Urothelium cell line (cell line): ENCODE measurements at regions not wholly inside any gene's neighbourhood (a gene's known extent, or its start where the extent isn't known, plus 50 kb on each side); places are given as distances from the start of the nearest gene placed in this dataset.

Source experiments
- DNase-seq: peaks from one replicate; pipeline ENCODE4 v3.0.0; 2011; ENCODE audit warnings: low spot score, mixed read lengths
- FAIRE-seq: peaks from 2 replicates; lab custom pipeline; 2011; peaks lifted over from hg19 to GRCh38; lab: Jason Lieb, UNC

DNA sequence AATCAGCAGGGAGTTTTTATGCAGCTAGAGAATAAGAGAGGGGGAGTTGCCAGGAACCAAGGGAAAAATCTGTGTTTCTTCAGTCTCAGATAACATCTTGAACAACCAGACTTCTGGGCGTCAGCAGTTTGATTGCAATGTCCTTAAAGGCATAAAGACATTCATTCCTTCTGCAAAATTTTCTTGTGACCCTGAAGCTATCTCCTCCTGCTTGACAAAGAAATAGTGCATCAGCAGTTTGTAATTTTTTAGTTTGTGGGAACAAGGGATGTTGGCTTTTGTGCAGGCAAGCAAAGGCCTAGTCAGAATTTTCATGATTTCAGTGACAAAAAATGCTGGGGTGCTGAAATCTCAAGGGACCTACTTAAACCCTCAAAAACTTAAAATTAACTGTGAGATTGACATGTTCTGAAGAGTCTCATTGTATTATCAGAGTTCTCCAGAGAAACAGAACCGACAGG, 125.8 kb upstream of the UNC5C start:
- FAIRE-seq, result no peak
- DNase-seq, result no peak

DNA sequence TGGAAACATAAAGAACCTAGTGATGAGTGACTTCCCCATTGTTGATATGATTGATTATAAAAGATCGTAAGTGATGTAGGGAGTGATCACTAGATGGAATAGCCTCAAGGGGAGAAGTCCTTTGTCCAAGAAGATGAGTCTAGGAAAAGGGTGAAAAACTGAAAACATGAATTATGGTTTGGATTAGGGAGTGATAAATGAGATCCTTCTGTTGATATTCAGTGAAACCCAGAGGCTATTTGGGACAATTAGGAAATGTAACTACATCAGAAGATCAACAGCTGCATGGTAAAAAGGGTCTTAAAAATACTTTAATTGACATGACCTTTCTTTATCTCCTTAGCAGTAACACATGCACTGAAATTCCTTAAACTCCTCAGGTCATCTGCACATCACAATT, 124.0 kb upstream of the UNC5C start:
- FAIRE-seq, result no peak

DNA sequence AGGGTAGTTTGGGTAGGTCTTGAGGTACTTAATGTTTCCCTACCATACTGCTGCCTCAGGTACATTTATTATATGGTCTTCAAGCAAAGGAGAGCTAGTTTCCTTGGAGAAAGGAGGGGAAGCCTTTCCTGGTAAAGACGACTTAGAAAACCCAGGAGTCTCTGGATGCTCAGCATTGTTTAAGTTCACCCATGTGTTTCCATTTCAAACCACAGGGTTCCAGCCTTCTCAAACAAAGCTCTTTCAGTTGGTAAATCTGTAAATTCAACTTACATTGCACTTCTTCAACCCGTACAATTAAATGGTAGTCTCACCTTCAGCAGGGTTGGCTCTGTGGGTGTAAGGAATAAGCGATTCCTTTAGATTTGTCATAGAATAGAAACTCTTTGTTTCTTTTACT, 111.9 kb upstream of the UNC5C start:
- DNase-seq, result no peak
- FAIRE-seq, result no peak

More for the DNA sequence above, 124.0 kb upstream of the UNC5C start:
- DNase-seq, result no peak

DNA sequence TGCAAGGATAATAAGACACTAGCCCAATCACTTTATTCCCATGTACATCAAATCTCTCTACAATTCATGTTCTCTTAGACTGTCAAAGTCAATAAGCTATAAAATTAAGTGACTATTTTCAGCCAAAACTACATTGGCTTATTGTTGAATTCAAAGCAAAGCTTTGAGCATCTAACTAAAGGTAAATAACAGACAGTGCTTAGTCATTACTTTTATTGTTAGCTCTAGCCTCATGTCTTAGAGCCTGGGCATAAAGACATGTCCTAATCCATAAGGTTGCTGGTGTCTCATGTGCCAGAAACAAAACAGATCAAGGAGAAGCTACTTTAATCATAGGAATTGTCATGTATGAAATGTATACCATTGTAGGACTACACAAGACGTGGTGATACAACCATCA, 103.1 kb upstream of the UNC5C start:
- FAIRE-seq, result no peak

DNA sequence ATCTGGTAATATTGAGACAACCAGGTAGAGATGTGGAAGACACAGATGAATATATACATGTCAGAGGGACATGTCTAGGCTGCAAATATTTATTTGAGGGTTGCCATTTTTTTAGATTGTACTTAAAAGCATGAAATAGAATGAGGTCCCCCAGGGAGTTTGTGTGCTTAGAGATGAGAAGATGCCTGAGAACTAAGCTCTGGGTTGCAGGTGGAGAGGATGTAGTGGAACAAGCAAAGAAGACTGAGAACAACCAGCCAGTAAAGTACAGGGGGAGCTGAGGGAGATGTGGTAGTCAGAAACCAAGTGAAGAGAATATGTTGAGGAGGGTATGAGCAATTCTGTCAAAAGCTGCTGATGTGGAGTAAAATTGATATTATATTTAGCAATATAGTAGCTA, 95.6 kb upstream of the UNC5C start:
- DNase-seq (no peak), FAIRE-seq (no peak)

More for the DNA sequence above, 103.1 kb upstream of the UNC5C start:
- no peak for DNase-seq

DNA sequence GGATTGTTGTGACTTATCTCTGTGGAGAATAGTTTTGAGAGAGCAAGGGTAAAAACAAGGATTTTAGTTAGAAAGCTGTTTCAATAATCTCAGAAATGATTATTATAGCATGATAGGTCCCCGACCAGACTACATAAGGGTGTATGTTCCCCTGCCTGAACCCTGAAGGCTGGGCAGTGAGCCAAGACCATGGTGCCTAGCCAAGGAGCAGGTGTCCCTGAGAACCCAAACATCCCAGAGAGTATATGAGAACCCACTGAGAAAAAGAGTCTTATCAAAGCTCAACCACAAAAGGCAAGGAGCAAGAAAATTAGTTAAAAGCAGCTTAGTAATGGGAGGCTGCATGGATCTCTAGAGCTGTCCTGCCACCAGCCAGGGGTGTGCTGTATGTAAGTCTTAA, 94.9 kb upstream of the UNC5C start:
- no peak for FAIRE-seq
- DNase-seq, result no peak

DNA sequence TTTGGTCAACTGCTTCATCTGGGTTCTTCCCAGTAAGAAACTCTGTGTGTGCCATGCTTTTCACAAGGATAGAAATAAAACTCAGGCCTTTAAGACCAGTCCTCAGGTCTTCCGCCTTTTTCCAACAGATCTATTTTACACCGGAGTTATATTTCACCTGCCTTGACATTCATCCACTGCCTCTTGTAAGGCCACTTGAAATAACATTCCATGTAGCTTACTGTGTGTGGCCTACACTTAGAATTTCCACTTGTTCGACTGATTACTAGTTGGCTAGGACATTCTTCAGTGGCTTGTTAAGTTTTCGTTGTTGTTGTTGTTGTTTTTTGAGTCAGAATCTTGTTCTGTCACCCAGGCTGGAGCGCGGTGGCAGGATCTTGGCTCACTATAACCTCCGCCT, 92.8 kb upstream of the UNC5C start:
- DNase-seq (no peak), FAIRE-seq (no peak)

DNA sequence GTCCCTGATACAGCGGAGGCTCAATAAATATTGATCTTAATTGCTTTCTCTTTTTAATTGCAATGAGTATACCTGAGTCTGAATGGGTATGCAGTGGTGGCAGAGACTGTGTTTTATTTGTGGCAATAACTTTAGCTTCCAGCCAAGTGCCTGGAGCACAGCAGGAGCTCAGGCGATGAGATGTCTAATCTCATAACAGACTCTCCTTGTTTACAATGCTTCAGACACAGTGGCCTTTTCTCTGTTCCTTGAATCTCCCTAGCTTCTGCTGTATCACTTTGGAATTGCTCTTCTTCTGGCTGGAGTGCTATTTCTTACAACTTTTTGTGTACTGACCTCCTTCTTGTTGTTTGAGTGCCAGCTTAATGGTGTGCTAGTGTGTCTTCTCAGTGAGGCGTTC, 91.5 kb upstream of the UNC5C start:
- DNase-seq (no peak), FAIRE-seq (no peak)

DNA sequence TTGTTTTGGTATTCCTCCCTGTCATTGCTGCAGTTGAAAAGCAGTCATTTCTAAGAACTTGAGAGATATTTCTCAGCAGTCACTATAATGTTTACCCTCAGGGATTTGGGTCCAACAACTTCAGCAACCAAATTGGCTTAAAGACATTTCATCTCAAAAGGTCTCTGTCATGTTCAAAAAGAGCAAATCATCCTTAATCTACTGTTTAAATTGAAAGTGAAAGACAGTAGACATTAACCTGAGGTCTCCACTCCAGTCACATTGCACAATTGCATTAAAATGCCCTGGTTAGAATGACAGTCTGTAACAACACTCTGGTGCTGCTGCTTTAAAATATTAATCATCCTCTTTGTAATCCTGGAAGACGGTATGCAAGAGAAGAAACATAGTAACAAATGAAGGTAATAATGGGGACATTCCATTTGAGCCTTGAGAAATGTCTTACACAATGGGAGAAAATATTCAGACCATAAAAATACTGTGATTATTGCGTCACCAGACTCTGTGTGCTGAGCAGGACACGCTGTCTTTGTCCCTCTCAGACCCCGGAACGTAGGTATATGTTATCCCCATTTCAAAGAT, 90.2 kb upstream of the UNC5C start:
- DNase-seq (no peak), FAIRE-seq (no peak)

DNA sequence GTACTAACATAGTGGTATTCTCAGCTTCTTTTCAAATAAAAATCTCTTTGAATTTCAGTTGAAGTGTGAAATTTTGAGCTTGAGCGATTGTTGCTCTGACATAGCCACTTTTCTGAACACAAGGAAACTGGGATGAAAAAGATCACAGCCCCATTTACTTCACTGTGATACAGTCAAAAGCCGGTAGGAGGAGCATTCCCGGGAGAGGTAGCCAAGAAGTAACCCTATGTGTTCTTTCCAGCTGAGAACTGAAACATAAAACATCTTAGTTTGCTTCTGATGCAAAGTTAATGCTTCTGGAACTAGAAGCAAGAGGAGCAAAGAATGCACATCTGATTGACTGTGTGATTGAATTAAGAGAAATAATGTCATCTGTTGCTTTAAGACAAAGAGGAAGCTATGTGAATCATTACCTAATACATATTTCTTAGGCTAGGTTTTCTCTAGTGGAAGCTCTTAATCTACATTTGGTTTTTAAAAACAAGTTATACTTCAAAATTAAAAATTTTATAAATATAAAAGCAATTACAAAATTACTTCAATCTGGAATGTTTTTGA, 88.3 kb upstream of the UNC5C start:
- FAIRE-seq, result no peak

DNA sequence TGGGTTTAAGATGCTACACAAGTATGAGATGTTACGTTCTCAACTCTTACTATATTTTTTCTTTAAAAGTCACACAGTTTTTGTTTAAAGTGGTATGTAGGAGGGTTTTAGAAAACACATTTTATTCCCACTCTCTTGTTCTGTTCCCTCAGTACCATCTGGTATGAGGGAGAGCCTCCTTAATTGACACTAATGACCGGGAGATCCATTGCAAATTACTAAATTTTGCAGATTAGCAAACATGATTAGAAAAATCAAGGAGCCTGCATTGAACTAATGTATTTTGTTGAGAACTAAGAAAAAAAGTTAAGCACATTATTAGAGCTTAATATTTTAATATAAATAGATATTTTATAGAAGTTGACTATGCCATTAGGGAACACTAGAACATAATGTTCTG, 87.3 kb upstream of the UNC5C start:
- no peak for DNase-seq
- FAIRE-seq, result no peak

More for the DNA sequence above, 88.3 kb upstream of the UNC5C start:
- DNase-seq, result no peak

DNA sequence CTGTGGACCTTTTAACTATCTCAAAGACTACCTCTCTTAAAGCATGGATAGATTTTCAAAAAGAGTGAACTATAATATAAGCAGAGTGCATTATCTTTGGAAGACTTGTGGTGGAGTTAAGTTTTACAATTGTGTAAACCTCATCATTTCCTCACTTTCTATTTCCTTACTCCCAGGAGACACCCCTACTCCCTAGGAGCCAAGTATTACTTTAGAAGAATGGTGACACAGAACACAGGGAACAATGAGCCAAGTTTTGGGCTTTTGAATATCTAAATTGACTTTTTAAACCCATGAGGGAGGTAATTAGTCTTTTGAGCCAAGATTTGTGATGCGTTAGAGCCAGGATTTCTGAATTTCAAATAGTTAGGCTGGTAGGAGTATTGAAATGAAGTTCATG, 78.9 kb upstream of the UNC5C start:
- DNase-seq (no peak), FAIRE-seq (no peak)

DNA sequence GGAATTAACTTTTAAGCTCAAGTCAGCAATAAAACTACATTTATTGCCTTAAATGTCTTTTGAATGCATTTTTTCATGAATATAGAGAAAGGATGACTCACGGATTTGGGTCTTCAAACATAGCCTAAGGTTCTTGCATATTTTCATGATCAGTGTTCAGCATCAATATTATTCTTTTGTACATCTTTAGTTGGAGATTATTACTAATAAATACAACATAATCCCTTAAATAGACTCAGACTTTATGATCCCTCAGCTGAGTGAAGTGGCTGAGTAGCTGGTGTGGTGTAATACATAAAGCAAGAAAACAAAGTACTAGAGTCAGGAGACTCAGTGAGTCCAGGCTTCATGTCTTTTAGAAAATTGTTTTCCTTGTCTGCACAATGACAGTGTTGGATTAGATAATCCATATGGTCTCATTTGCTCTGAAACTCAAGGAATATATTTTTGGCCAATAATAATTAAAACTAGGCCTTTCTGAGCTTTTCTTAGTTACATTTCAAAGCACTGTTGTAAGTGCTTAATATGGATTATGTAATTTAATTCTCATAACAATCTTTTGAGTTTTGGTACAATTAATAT, 78.3 kb upstream of the UNC5C start:
- FAIRE-seq (no peak), DNase-seq (no peak)

DNA sequence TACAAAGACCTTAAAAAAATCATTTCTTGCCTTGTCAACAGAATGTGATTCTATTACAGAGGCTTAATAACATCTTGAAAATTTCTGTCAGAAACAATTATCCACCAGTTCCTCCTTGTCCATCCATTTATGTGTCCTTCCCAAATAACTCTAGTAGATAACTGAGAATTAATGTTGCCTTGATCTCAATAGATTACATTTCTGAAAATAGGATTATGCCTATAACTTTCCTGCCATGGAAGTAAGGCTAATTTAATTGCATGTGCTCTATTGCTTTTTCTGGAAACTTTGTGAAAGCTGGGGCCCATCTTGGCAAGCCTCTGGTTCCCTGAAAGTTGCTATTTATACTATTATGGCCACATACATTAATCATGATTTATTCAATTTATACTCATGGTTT, 76.2 kb upstream of the UNC5C start:
- FAIRE-seq (no peak), DNase-seq (no peak)

DNA sequence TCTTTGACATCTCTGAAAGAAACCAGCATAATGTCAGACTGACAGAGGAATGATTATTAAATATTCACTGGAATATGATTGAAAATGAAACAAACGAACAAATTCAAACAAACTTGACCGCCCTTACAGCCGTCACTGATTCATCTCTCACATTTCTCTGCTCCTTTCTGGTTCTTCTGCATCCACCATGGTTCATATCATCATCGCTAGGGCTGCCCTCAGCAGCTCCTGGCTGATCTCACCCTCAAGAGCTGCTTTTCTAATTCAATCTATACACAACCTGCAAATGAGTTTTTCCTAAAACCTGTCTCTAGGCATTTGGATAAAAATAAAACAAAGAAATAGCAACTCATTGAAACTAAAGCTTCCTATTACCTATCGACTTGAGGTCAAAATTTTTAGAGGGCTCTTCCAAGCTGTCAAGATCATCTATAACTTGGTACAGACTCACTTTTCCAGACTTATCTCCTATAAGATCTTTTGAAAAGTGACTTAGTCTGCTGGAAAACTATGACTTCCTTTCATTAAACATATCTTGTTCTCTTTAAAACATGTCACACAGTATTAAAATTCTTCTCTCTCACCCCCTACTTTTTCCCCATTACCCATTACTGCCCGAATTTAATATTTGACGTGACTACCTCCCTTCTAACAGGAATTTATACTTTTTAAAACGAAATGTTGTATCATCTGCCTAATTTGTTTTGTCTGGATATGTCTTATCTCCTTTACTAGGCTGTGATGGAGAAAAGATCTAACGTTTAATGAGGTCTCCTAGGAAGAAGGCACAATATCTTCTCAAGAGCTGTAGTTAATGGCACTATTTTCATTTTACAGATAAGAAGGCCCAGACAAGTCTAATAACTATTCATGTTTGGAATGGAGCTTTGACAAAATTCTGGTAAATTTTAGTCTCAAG, 71.0 kb upstream of the UNC5C start:
- no peak for FAIRE-seq

DNA sequence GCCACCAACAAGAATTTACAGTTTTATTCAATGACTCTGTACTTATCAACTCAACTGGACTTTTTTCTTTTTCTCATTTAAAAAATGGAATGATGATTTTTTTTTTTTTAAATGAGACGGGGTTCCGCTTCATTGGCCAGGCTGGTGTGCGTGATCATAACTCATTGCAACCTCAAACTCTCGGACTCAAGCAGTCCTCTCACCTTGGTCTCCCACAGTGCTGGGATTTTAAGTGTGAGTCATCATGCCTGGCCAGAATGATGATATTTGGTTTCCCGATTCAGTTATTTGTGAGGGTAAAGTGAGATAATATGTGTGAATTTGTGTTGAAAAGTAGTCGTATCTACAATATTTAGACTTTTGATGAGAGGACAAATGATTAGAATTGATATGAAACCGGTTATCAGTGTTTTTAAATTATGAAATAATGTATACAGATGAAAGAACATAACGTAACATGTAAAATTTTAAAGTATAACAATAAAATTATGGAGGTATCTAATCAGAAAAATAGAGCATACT, 66.0 kb upstream of the UNC5C start:
- FAIRE-seq, result no peak
- DNase-seq, result no peak

More for the DNA sequence above, 71.0 kb upstream of the UNC5C start:
- DNase-seq, result no peak

DNA sequence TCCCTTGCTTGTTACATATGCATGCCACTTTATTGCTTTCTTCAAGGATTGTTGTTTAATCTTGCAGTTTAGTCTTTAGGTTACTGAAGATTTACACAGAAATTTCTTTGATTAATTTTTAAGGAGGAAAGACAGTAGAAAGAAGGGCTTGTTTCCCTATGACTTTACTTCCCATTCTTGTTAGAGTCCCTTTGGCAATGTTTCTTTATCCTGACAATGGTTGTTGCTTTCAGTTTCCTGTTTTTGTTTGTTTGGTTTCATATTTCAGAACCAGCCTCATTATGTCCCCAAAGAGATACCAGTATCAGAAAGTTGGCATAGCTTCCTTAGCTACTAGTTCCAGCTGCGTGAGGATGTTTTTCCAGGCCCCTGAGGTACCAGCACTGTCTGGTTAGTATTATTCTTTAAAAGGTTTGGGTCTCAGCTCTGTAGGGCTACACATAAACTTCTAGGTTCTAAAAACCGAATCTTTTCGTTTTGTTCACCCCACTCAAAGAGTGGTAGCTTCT, 61.3 kb upstream of the UNC5C start:
- FAIRE-seq, result no peak
- DNase-seq, result no peak

DNA sequence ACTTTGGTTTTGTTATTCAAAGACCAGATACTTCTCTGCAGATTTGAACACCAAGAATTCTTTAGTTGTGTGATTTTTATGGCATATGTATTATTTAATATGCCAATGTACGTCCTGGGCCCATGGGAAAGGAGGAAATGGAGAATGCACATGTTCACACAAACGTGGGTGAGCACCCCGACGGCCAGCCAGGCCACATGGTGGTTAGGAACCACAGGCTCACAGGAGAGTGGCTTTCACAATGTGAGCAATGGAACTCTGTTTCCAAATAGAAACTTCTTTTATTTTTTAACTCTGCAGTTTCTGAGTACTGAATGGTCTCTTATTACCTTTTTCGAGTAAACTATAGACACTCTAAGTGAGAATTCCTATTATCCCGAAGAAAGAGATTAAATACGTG, 58.0 kb upstream of the UNC5C start:
- no peak for DNase-seq
- FAIRE-seq, result no peak

DNA sequence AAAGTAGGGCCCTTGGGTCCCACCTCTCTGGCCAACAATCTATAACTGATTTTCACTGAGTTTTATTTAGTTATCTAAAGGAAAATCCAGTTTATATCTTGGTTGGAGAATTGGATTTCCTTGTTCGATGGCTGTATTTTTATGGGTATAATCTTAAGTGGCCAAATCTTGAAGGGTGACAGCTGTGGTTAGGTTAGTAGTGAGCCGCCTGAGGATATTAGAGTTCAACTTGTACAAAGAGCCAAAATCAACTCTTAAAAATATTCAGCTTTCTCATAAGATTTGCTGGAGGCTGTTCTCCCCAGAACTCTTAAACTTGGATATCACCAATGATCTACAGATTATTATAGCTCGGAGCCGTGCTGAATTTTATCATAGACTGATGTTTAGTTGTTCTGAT, 54.6 kb upstream of the UNC5C start:
- DNase-seq (no peak), FAIRE-seq (no peak)

DNA sequence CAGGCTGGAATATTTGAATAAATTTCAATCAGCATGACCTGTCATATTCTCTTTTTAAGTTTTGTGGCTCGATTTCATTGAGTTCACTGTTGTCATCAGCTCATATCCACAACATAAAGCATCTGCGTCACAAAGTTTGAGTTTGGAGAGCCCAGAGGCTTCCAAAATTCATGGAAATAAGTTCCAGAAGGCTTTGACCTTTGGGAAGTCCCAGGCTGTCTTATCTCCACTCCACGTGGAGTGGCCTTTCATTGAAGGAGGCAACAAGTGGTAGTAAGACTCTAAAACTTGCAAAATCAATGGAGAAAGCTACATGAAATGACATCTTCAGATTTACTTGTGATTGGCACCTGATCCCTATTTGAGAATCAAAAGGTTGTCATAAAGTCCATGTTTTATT, 54.1 kb upstream of the UNC5C start:
- no peak for DNase-seq
- FAIRE-seq, result no peak

DNA sequence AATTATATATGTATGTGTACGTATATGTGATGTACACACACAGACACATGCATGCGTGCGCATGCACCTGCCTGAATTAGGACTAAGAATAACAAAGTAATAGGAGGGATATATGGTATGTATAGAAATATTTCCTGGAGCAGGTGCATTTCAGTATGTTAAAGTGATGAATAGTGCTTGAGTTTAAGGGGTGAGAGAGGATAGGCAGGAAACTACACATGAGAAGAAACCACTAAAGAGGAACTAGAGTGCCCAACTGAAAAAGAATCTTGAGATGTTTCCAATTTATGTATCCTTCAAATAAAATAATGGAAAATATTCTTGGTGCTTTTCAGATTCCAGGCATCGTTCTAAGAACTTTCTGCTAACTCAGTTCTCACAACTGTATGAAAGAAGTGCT, 52.6 kb upstream of the UNC5C start:
- DNase-seq (no peak), FAIRE-seq (no peak)
